ENCODE measurements at regions not wholly inside any gene's neighbourhood (a gene's known extent, or its start where the extent isn't known, plus 50 kb on each side); places are given as distances from the start of the nearest gene placed in this dataset. TPM values are rescaled to one million over a fixed set of nuclear protein-coding genes. Genes with fewer than 3 reads are reported as not detected.
A peak's percentile ranks its signal among the peaks of the same experiment; 100 is the strongest.

GRCh38 chr18:2482706-2483475, 88.4 kb downstream of the METTL4 start:
- H2BK15ac ChIP-seq (ENCODE audit: low read depth, poor library complexity, severe bottlenecking): no peak overlapping the region
- WGBS: 93% methylated on average over 2 of the region's 2 CpGs

GRCh38 chr18:2485983-2486382, 85.3 kb downstream of the METTL4 start:
- Histone ChIP-seq H4K8ac (ENCODE audit: low read length) (no peak overlapping the region), H3K4me3 (ENCODE audit: insufficient read depth in 1 of 2, low read depth in 1 of 2, low read length in 2 of 2) (no peak overlapping the region), H2AFZ (ENCODE audit: low read depth, low read length) (no peak overlapping the region), H2AK5ac (ENCODE audit: low read length, severe bottlenecking) (no peak overlapping the region), H2BK120ac (ENCODE audit: low read depth, low read length) (no peak overlapping the region), H3K9ac (ENCODE audit: low read length) (no peak overlapping the region), H3K4me2 (ENCODE audit: low read length, poor library complexity, severe bottlenecking) (no peak overlapping the region), H4K91ac (ENCODE audit: low read length) (no peak overlapping the region), H3K4me1 (ENCODE audit: control insufficient read depth, insufficient read depth, low read depth, low read length) (peaks cover 1% of the 10 kb centered on the region), H3K18ac (ENCODE audit: low read depth in 1 of 2, low read length in 2 of 2) (no peak overlapping the region), H3K23ac (ENCODE audit: low read length in 2 of 2) (no peak overlapping the region), H2BK12ac (ENCODE audit: low read length in 2 of 2) (no peak overlapping the region), H3K4ac (ENCODE audit: low read depth in 1 of 2, low read length in 2 of 2) (no peak overlapping the region), H3K27me3 (ENCODE audit: control insufficient read depth in 1 of 2, insufficient read depth in 1 of 2, low read length in 2 of 2) (no peaks in the 10 kb centered on the region), H3K9me3 (ENCODE audit: control insufficient read depth, low read length) (no peaks in the 10 kb centered on the region), H3K79me1 (replicated peaks; ENCODE audit: low read length, poor library complexity, severe bottlenecking) (no peaks in the 10 kb centered on the region), H3K36me3 (ENCODE audit: control insufficient read depth in 1 of 2, insufficient read depth in 2 of 2, low read depth in 1 of 2, low read length in 2 of 2) (no peaks in the 10 kb centered on the region), H2BK5ac (ENCODE audit: low read depth, low read length, poor library complexity, severe bottlenecking) (no peak overlapping the region), H3K27ac (ENCODE audit: low read length, poor library complexity, severe bottlenecking) (no peak overlapping the region), H3K14ac (ENCODE audit: low read length in 2 of 2) (no peak overlapping the region), H2BK15ac (ENCODE audit: low read depth, poor library complexity, severe bottlenecking) (no peak overlapping the region)
- no CpG with 5 or more reads among the region's 1 CpG for WGBS
- DNase-seq: no peak

More at GRCh38 chr18:2482706-2483475, 88.4 kb downstream of the METTL4 start:
- Histone ChIP-seq H2BK5ac (ENCODE audit: low read depth, low read length, poor library complexity, severe bottlenecking) (no peak overlapping the region), H3K79me1 (replicated peaks; ENCODE audit: low read length, poor library complexity, severe bottlenecking) (no peaks in the 10 kb centered on the region), H3K4me1 (ENCODE audit: control insufficient read depth, insufficient read depth, low read depth, low read length) (no peaks in the 10 kb centered on the region), H3K23ac (ENCODE audit: low read length in 2 of 2) (no peak overlapping the region), H3K4ac (ENCODE audit: low read depth in 1 of 2, low read length in 2 of 2) (no peak overlapping the region), H3K4me2 (ENCODE audit: low read length, poor library complexity, severe bottlenecking) (no peak overlapping the region), H3K9me3 (ENCODE audit: control insufficient read depth, low read length) (no peaks in the 10 kb centered on the region), H4K8ac (ENCODE audit: low read length) (no peak overlapping the region), H2AK5ac (ENCODE audit: low read length, severe bottlenecking) (no peak overlapping the region), H2BK120ac (ENCODE audit: low read depth, low read length) (no peak overlapping the region), H3K14ac (ENCODE audit: low read length in 2 of 2) (no peak overlapping the region), H3K9ac (ENCODE audit: low read length) (no peak overlapping the region), H3K27ac (ENCODE audit: low read length, poor library complexity, severe bottlenecking) (no peak overlapping the region), H4K91ac (ENCODE audit: low read length) (no peak overlapping the region), H3K4me3 (ENCODE audit: insufficient read depth in 1 of 2, low read depth in 1 of 2, low read length in 2 of 2) (no peak overlapping the region), H3K18ac (ENCODE audit: low read depth in 1 of 2, low read length in 2 of 2) (no peak overlapping the region), H2BK12ac (ENCODE audit: low read length in 2 of 2) (no peak overlapping the region), H3K36me3 (ENCODE audit: control insufficient read depth in 1 of 2, insufficient read depth in 2 of 2, low read depth in 1 of 2, low read length in 2 of 2) (no peaks in the 10 kb centered on the region), H2AFZ (ENCODE audit: low read depth, low read length) (no peak overlapping the region), H3K27me3 (ENCODE audit: control insufficient read depth in 1 of 2, insufficient read depth in 1 of 2, low read length in 2 of 2) (no peaks in the 10 kb centered on the region)
- no peak for DNase-seq

GRCh38 chr18:2486426-2486825, 84.9 kb downstream of the METTL4 start:
- no peak overlapping the region for H3K27ac ChIP-seq (ENCODE audit: low read length, poor library complexity, severe bottlenecking)
- H2BK12ac ChIP-seq (ENCODE audit: low read length in 2 of 2): no peak overlapping the region
- WGBS: 56% methylated on average over 3 of the region's 4 CpGs
- H3K4me2 ChIP-seq (ENCODE audit: low read length, poor library complexity, severe bottlenecking): no peak overlapping the region
- H2BK5ac ChIP-seq (ENCODE audit: low read depth, low read length, poor library complexity, severe bottlenecking): no peak overlapping the region
- no peak overlapping the region for H3K23ac ChIP-seq (ENCODE audit: low read length in 2 of 2)
- DNase-seq: peak; percentile 4
- H3K14ac ChIP-seq (ENCODE audit: low read length in 2 of 2): no peak overlapping the region
- H3K9me3 ChIP-seq (ENCODE audit: control insufficient read depth, low read length): no peaks in the 10 kb centered on the region
- H2BK120ac ChIP-seq (ENCODE audit: low read depth, low read length): no peak overlapping the region
- H3K4me1 ChIP-seq (ENCODE audit: control insufficient read depth, insufficient read depth, low read depth, low read length): peaks cover 1% of the 10 kb centered on the region
- no peak overlapping the region for H2AFZ ChIP-seq (ENCODE audit: low read depth, low read length)
- no peak overlapping the region for H3K9ac ChIP-seq (ENCODE audit: low read length)
- no peaks in the 10 kb centered on the region for H3K27me3 ChIP-seq (ENCODE audit: control insufficient read depth in 1 of 2, insufficient read depth in 1 of 2, low read length in 2 of 2)
- H3K4me3 ChIP-seq (ENCODE audit: insufficient read depth in 1 of 2, low read depth in 1 of 2, low read length in 2 of 2): no peak overlapping the region
- H3K36me3 ChIP-seq (ENCODE audit: control insufficient read depth in 1 of 2, insufficient read depth in 2 of 2, low read depth in 1 of 2, low read length in 2 of 2): no peaks in the 10 kb centered on the region
- no peak overlapping the region for H2AK5ac ChIP-seq (ENCODE audit: low read length, severe bottlenecking)
- no peak overlapping the region for H3K18ac ChIP-seq (ENCODE audit: low read depth in 1 of 2, low read length in 2 of 2)
- H4K8ac ChIP-seq (ENCODE audit: low read length): no peak overlapping the region
- no peak overlapping the region for H3K4ac ChIP-seq (ENCODE audit: low read depth in 1 of 2, low read length in 2 of 2)
- no peaks in the 10 kb centered on the region for H3K79me1 ChIP-seq (replicated peaks; ENCODE audit: low read length, poor library complexity, severe bottlenecking)
- no peak overlapping the region for H4K91ac ChIP-seq (ENCODE audit: low read length)
- no peak overlapping the region for H2BK15ac ChIP-seq (ENCODE audit: low read depth, poor library complexity, severe bottlenecking)

Small RNA genes lying in the stretch of these regions (small RNA-seq; reads per million reads assigned to genes)
- gene AP005119.1 (ENCODE audit: low read depth): not detected
- not detected for gene COX6CP3 (ENCODE audit: low read depth)
- gene RN7SKP72 (ENCODE audit: low read depth): not detected
